ENCODE measurements at regions not wholly inside any gene's neighbourhood (a gene's known extent, or its start where the extent isn't known, plus 50 kb on each side); places are given as distances from the start of the nearest gene placed in this dataset.

GRCh38 chr5:164153469-164154172 is 648.2 kb downstream of the MAT2B start:
- peaks cover 2 to 22% (median 5%) of the 10 kb centered on the region in 11 donors for H3K9me3 Mint-ChIP-seq
- no peaks in the 10 kb centered on the region for H3K4me1 ChIP-seq (ENCODE audit: control insufficient read depth in 2 of 2, insufficient read depth in 2 of 2, low read length in 2 of 2)
- no peak for ATAC-seq
- no peak for DNase-seq
- H3K4me1 Mint-ChIP-seq = no peaks in the 10 kb centered on the region
- ChIA-PET CTCF (no interaction called here), POLR2A (no interaction called here)
- H3K27me3 Mint-ChIP-seq = no peaks in the 10 kb centered on the region
- H3K27ac ChIP-seq (ENCODE audit: low read depth, low read length) = no peak overlapping the region
- intact Hi-C loops (cut with micrococcal nuclease) = no loop called here
- no peak overlapping the region for H3K4me3 ChIP-seq (ENCODE audit: low read length)
- no peaks in the 10 kb centered on the region for H3K36me3 ChIP-seq (ENCODE audit: control insufficient read depth in 2 of 3, insufficient read depth in 3 of 3, low read length in 3 of 3)
- no peak overlapping the region for H3K27ac Mint-ChIP-seq
- no peak overlapping the region for H3K4me3 Mint-ChIP-seq
- no peaks in the 10 kb centered on the region for H3K9me3 ChIP-seq (ENCODE audit: control insufficient read depth in 2 of 3, low read length in 3 of 3)
- no peaks in the 10 kb centered on the region for H3K27me3 ChIP-seq (ENCODE audit: control insufficient read depth in 2 of 2, insufficient read depth in 2 of 2, low read length in 2 of 2)
- H3K36me3 Mint-ChIP-seq = no peaks in the 10 kb centered on the region

DNA sequence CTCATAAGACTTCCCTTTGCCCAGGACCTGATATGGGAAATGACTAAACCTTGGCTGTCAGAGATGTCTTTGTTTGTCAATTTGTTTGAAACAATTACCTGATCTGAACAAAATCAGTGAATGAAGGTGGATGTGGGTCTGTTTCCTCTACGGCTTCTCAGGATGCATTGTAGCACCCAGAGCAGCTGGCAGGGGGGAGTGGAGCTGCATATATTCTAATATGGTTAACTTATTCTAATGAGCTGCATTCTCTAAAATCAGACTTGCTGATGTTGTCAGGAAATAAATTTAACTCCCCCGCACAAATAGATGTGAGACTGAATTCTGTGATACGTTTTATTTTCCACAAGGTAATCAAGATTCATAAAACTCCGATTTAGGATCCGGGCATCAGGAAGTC is 665.4 kb downstream of the MAT2B start:
- DNase-seq (no peak), ATAC-seq (no peak)
- H3K4me1 Mint-ChIP-seq = no peaks in the 10 kb centered on the region
- ChIA-PET POLR2A (no interaction called here), CTCF (no interaction called here)
- Histone ChIP-seq H3K4me3 (ENCODE audit: low read length) (no peak overlapping the region), H3K27ac (ENCODE audit: low read depth, low read length) (no peak overlapping the region), H3K27me3 (ENCODE audit: control insufficient read depth in 2 of 2, insufficient read depth in 2 of 2, low read length in 2 of 2) (no peaks in the 10 kb centered on the region), H3K9me3 (ENCODE audit: control insufficient read depth in 2 of 3, low read length in 3 of 3) (no peaks in the 10 kb centered on the region), H3K36me3 (ENCODE audit: control insufficient read depth in 2 of 3, insufficient read depth in 3 of 3, low read length in 3 of 3) (no peaks in the 10 kb centered on the region), H3K4me1 (ENCODE audit: control insufficient read depth in 2 of 2, insufficient read depth in 2 of 2, low read length in 2 of 2) (no peaks in the 10 kb centered on the region)
- no peaks in the 10 kb centered on the region for H3K27me3 Mint-ChIP-seq
- no peaks in the 10 kb centered on the region for H3K36me3 Mint-ChIP-seq
- H3K27ac Mint-ChIP-seq = no peak overlapping the region
- no peak overlapping the region for H3K4me3 Mint-ChIP-seq
- intact Hi-C loops (cut with micrococcal nuclease) = no loop called here
- H3K9me3 Mint-ChIP-seq = peaks cover 0 to 8% (median 3%) of the 10 kb centered on the region in 11 donors

- CTCF ChIA-PET = no interaction called here
- POLR2A ChIA-PET = no interaction called here
- H3K27me3 ChIP-seq (ENCODE audit: control insufficient read depth in 2 of 2, insufficient read depth in 2 of 2, low read length in 2 of 2) = no peaks in the 10 kb centered on the region
- DNase-seq = no peak
- Mint-ChIP-seq H3K4me1 (no peaks in the 10 kb centered on the region), H3K9me3 (peaks cover 0 to 9% (median 3%) of the 10 kb centered on the region in 11 donors), H3K27me3 (no peaks in the 10 kb centered on the region), H3K36me3 (no peaks in the 10 kb centered on the region), H3K4me3 (no peak overlapping the region), H3K27ac (no peak overlapping the region)
- no peaks in the 10 kb centered on the region for H3K4me1 ChIP-seq (ENCODE audit: control insufficient read depth in 2 of 2, insufficient read depth in 2 of 2, low read length in 2 of 2)
- intact Hi-C loops (cut with micrococcal nuclease) = no loop called here
- H3K27ac ChIP-seq (ENCODE audit: low read depth, low read length) = no peak overlapping the region
- H3K9me3 ChIP-seq (ENCODE audit: control insufficient read depth in 2 of 3, low read length in 3 of 3) = no peaks in the 10 kb centered on the region
- no peaks in the 10 kb centered on the region for H3K36me3 ChIP-seq (ENCODE audit: control insufficient read depth in 2 of 3, insufficient read depth in 3 of 3, low read length in 3 of 3)
- H3K4me3 ChIP-seq (ENCODE audit: low read length) = no peak overlapping the region
- no peak for ATAC-seq
These were observed 669.7 kb downstream of the MAT2B start for GRCh38 chr5:164175083-164175482.

- no peaks in the 10 kb centered on the region for H3K36me3 Mint-ChIP-seq
- no peak overlapping the region for H3K27ac Mint-ChIP-seq
These were observed 674.0 kb downstream of the MAT2B start for GRCh38 chr5:164179406-164179805.

GRCh38 chr5:164181604-164182003 is 676.2 kb downstream of the MAT2B start:
- no peak for DNase-seq
- POLR2A ChIA-PET = interaction anchor here (0.7 kb wide), 1 partner anchor 77 kb away, joined by 3 read pairs; no protein-coding TSS in a partner anchor
- no peak for ATAC-seq
- Mint-ChIP-seq H3K4me3 (no peak overlapping the region), H3K9me3 (peaks cover 0 to 10% (median 2%) of the 10 kb centered on the region in 11 donors), H3K4me1 (no peaks in the 10 kb centered on the region), H3K27me3 (no peaks in the 10 kb centered on the region), H3K36me3 (no peaks in the 10 kb centered on the region), H3K27ac (no peak overlapping the region)
- Histone ChIP-seq H3K9me3 (ENCODE audit: control insufficient read depth in 2 of 3, low read length in 3 of 3) (no peaks in the 10 kb centered on the region), H3K27ac (ENCODE audit: low read depth, low read length) (no peak overlapping the region), H3K36me3 (ENCODE audit: control insufficient read depth in 2 of 3, insufficient read depth in 3 of 3, low read length in 3 of 3) (no peaks in the 10 kb centered on the region), H3K27me3 (ENCODE audit: control insufficient read depth in 2 of 2, insufficient read depth in 2 of 2, low read length in 2 of 2) (no peaks in the 10 kb centered on the region), H3K4me3 (ENCODE audit: low read length) (no peak overlapping the region), H3K4me1 (ENCODE audit: control insufficient read depth in 2 of 2, insufficient read depth in 2 of 2, low read length in 2 of 2) (no peaks in the 10 kb centered on the region)
- CTCF ChIA-PET = no interaction called here
- intact Hi-C loops (cut with micrococcal nuclease) = no loop called here

More at GRCh38 chr5:164179406-164179805, 674.0 kb downstream of the MAT2B start:
- Histone ChIP-seq H3K4me3 (ENCODE audit: low read length) (no peak overlapping the region), H3K27ac (ENCODE audit: low read depth, low read length) (no peak overlapping the region), H3K27me3 (ENCODE audit: control insufficient read depth in 2 of 2, insufficient read depth in 2 of 2, low read length in 2 of 2) (no peaks in the 10 kb centered on the region), H3K9me3 (ENCODE audit: control insufficient read depth in 2 of 3, low read length in 3 of 3) (no peaks in the 10 kb centered on the region), H3K36me3 (ENCODE audit: control insufficient read depth in 2 of 3, insufficient read depth in 3 of 3, low read length in 3 of 3) (no peaks in the 10 kb centered on the region), H3K4me1 (ENCODE audit: control insufficient read depth in 2 of 2, insufficient read depth in 2 of 2, low read length in 2 of 2) (no peaks in the 10 kb centered on the region)
- Mint-ChIP-seq H3K4me1 (no peaks in the 10 kb centered on the region), H3K9me3 (peaks cover 0 to 10% (median 2%) of the 10 kb centered on the region in 11 donors), H3K4me3 (no peak overlapping the region), H3K27me3 (no peaks in the 10 kb centered on the region)
- ChIA-PET POLR2A (no interaction called here), CTCF (no interaction called here)
- ATAC-seq = no peak
- no peak for DNase-seq
- intact Hi-C loops (cut with micrococcal nuclease) = no loop called here

GRCh38 chr5:164184158-164184557 is 678.7 kb downstream of the MAT2B start:
- ATAC-seq (no peak), DNase-seq (no peak)
- no peak overlapping the region for H3K4me3 Mint-ChIP-seq
- ChIA-PET CTCF (no interaction called here), POLR2A (no interaction called here)
- H3K4me1 ChIP-seq (ENCODE audit: control insufficient read depth in 2 of 2, insufficient read depth in 2 of 2, low read length in 2 of 2) = no peaks in the 10 kb centered on the region
- H3K36me3 ChIP-seq (ENCODE audit: control insufficient read depth in 2 of 3, insufficient read depth in 3 of 3, low read length in 3 of 3) = no peaks in the 10 kb centered on the region
- H3K27me3 Mint-ChIP-seq = no peaks in the 10 kb centered on the region
- H3K36me3 Mint-ChIP-seq = no peaks in the 10 kb centered on the region
- H3K4me1 Mint-ChIP-seq = no peaks in the 10 kb centered on the region
- H3K9me3 Mint-ChIP-seq = peaks cover 0 to 10% (median 2%) of the 10 kb centered on the region in 11 donors
- no peak overlapping the region for H3K4me3 ChIP-seq (ENCODE audit: low read length)
- no peaks in the 10 kb centered on the region for H3K9me3 ChIP-seq (ENCODE audit: control insufficient read depth in 2 of 3, low read length in 3 of 3)
- no peak overlapping the region for H3K27ac Mint-ChIP-seq
- no peaks in the 10 kb centered on the region for H3K27me3 ChIP-seq (ENCODE audit: control insufficient read depth in 2 of 2, insufficient read depth in 2 of 2, low read length in 2 of 2)
- intact Hi-C loops (cut with micrococcal nuclease) = no loop called here
- H3K27ac ChIP-seq (ENCODE audit: low read depth, low read length) = no peak overlapping the region

DNA sequence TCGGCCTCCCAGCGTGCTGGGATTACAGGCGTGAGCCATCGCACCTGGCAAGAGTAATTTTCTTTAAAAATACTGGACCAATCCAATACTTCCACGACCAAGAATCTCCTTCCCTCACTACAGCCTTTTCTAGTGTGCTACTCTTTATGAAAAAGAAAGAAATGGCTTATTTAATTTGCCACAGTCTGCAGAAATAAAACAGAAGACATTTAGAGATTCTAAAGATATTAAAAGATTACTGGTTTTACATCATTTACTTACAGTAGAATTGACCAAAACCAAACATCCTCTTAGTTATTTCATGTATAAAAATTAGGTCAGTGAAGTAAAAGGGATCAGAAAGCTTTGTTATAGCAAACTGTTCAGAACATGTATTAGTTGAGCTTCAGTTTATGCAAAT is 679.6 kb downstream of the MAT2B start:
- intact Hi-C loops (cut with micrococcal nuclease) = no loop called here
- H3K27ac ChIP-seq (ENCODE audit: low read depth, low read length) = no peak overlapping the region
- ChIA-PET CTCF (no interaction called here), POLR2A (no interaction called here)
- no peaks in the 10 kb centered on the region for H3K4me1 ChIP-seq (ENCODE audit: control insufficient read depth in 2 of 2, insufficient read depth in 2 of 2, low read length in 2 of 2)
- H3K9me3 ChIP-seq (ENCODE audit: control insufficient read depth in 2 of 3, low read length in 3 of 3) = no peaks in the 10 kb centered on the region
- H3K36me3 ChIP-seq (ENCODE audit: control insufficient read depth in 2 of 3, insufficient read depth in 3 of 3, low read length in 3 of 3) = no peaks in the 10 kb centered on the region
- DNase-seq (no peak), ATAC-seq (no peak)
- Mint-ChIP-seq H3K27me3 (no peaks in the 10 kb centered on the region), H3K27ac (no peak overlapping the region), H3K4me1 (no peaks in the 10 kb centered on the region), H3K9me3 (peaks cover 0 to 15% (median 2%) of the 10 kb centered on the region in 11 donors), H3K4me3 (no peak overlapping the region), H3K36me3 (no peaks in the 10 kb centered on the region)
- no peak overlapping the region for H3K4me3 ChIP-seq (ENCODE audit: low read length)
- no peaks in the 10 kb centered on the region for H3K27me3 ChIP-seq (ENCODE audit: control insufficient read depth in 2 of 2, insufficient read depth in 2 of 2, low read length in 2 of 2)

Data from naive thymus-derived CD4-positive, alpha-beta T cell (primary cell).